Smooth muscle cell (in vitro differentiated cells): ENCODE measurements at regions not wholly inside any gene's neighbourhood (a gene's known extent, or its start where the extent isn't known, plus 50 kb on each side); places are given as distances from the start of the nearest gene placed in this dataset.

ENCODE experiments used
- DNase-seq: peaks from one replicate; lab custom pipeline; 2025; ENCODE audit not compliant: unreplicated experiment; lab: John Stamatoyannopoulos, UW
- H2AFZ ChIP-seq: fragments of 200-600 bp; sonication (generic); 2 replicates; pipeline ENCODE4 v1.6.0; 2016; ENCODE audit warnings: antibody characterized with exemption, low read depth, mild to moderate bottlenecking
- H3F3A ChIP-seq: fragments of 200-600 bp; sonication (generic); 2 replicates; pipeline ENCODE4 v1.6.0; 2017; ENCODE audit warnings: antibody characterized with exemption, low read depth
- H3K27ac ChIP-seq: fragments of 200-600 bp; sonication (generic); 2 replicates; pipeline ENCODE4 v1.5.1; 2016; ENCODE audit warnings: low read depth, mild to moderate bottlenecking
- H3K27me3 ChIP-seq: fragments of 200-600 bp; sonication (generic); 2 replicates; pipeline ENCODE4 v1.6.1; 2016; ENCODE audit warnings: low read depth, mild to moderate bottlenecking
- H3K36me3 ChIP-seq: fragments of 200-600 bp; sonication (generic); 2 replicates; pipeline ENCODE4 v1.5.1; 2016; ENCODE audit warnings: low read depth
- H3K4me1 ChIP-seq: fragments of 200-600 bp; sonication (generic); 2 replicates; pipeline ENCODE4 v1.5.1; 2016; ENCODE audit warnings: low read depth
- H3K4me2 ChIP-seq: fragments of 200-600 bp; sonication (generic); 2 replicates; pipeline ENCODE4 v1.6.0; 2016; ENCODE audit warnings: mild to moderate bottlenecking
- H3K4me3 ChIP-seq: fragments of 200-600 bp; sonication (generic); 2 replicates; pipeline ENCODE4 v1.5.1; 2016; ENCODE audit warnings: mild to moderate bottlenecking
- H3K79me2 ChIP-seq: fragments of 200-600 bp; sonication (generic); 2 replicates; pipeline ENCODE4 v1.6.0; 2016; ENCODE audit warnings: low read depth, mild to moderate bottlenecking
- H3K9ac ChIP-seq: fragments of 200-600 bp; sonication (generic); 2 replicates; pipeline ENCODE4 v1.6.0; 2016; ENCODE audit warnings: low read depth
- H3K9me3 ChIP-seq: fragments of 200-600 bp; sonication (generic); replicated peaks from 2 replicates; pipeline ENCODE4 v1.5.1; 2016; ENCODE audit warnings: low read depth
- H4K20me1 ChIP-seq: fragments of 200-600 bp; sonication (generic); 2 replicates; pipeline ENCODE4 v1.6.0; 2016; ENCODE audit warnings: low read depth
- WGBS: methylation state at CpG from one replicate; pipeline ENCODE4 v1.1.7; 2016; ENCODE audit warnings: low lambda C conversion rate; 5-methylcytosine and 5-hydroxymethylcytosine counted together
- TF ChIP-seq, protein P1 (sequence below): fragments of 200-600 bp; sonication (generic); IDR thresholded peaks from 2 replicates; pipeline ENCODE4 v1.5.1; 2017; ENCODE audit warnings: borderline replicate concordance, mild to moderate bottlenecking, antibody characterized with exemption; ENCODE audit not compliant: insufficient read depth, poor library complexity, severe bottlenecking

DNA sequence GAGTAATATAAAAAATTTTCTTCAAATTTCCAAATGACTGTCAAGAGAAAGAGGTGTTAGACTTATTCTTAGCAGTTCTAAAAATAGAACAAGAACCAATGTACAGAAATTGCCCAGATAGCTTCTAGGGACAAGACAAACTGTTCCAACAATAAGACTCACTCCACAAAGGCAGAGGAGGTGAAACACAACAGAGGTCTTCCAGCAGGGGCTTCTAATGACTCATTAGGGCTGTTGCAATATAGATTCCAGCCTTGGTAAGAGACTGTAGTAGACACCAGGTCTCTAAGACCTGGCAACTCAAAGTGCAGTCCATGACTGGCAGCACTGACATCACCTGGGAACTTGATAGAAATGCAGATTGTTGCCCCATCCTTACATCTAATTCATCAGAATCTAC lies 134.6 kb upstream of the VLDLR start:
- peaks cover 3% of the 10 kb centered on the region for H3F3A ChIP-seq
- no peaks in the 10 kb centered on the region for H3K79me2 ChIP-seq
- TF ChIP-seq, protein P1, sequence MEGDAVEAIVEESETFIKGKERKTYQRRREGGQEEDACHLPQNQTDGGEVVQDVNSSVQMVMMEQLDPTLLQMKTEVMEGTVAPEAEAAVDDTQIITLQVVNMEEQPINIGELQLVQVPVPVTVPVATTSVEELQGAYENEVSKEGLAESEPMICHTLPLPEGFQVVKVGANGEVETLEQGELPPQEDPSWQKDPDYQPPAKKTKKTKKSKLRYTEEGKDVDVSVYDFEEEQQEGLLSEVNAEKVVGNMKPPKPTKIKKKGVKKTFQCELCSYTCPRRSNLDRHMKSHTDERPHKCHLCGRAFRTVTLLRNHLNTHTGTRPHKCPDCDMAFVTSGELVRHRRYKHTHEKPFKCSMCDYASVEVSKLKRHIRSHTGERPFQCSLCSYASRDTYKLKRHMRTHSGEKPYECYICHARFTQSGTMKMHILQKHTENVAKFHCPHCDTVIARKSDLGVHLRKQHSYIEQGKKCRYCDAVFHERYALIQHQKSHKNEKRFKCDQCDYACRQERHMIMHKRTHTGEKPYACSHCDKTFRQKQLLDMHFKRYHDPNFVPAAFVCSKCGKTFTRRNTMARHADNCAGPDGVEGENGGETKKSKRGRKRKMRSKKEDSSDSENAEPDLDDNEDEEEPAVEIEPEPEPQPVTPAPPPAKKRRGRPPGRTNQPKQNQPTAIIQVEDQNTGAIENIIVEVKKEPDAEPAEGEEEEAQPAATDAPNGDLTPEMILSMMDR = no peak
- H3K27me3 ChIP-seq = no peaks in the 10 kb centered on the region
- H4K20me1 ChIP-seq = no peaks in the 10 kb centered on the region
- H3K4me1 ChIP-seq = no peaks in the 10 kb centered on the region
- H3K4me2 ChIP-seq = no peak overlapping the region
- H3K4me3 ChIP-seq = no peak overlapping the region
- no peak for DNase-seq
- H3K36me3 ChIP-seq = no peaks in the 10 kb centered on the region
- no peak overlapping the region for H2AFZ ChIP-seq
- no peaks in the 10 kb centered on the region for H3K9me3 ChIP-seq
- no peak overlapping the region for H3K27ac ChIP-seq
- no peak overlapping the region for H3K9ac ChIP-seq

DNA sequence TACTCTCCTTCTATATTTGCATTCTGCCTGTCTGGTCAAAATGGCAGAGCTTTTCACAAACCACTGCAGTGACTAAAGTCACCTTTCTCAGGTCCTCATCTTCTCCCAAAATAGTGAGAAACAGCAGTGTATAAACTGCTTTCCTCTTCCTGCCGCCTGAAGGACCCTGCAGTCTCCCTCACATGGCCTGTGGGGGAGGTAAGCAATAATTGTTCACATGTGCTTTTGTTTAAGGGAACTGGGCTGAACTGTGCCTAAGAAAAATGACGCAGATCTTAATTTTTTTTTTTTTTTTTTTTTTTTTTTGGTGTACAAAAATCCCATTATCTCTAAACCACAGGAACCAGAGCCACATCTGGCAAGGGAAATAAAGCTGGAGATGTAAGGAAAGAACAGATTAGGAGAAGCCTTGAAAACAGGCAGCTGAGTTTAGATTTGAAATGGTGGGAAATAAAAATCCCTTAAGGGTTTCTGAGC lies 131.7 kb upstream of the VLDLR start:
- no peak overlapping the region for H3K4me3 ChIP-seq

DNA sequence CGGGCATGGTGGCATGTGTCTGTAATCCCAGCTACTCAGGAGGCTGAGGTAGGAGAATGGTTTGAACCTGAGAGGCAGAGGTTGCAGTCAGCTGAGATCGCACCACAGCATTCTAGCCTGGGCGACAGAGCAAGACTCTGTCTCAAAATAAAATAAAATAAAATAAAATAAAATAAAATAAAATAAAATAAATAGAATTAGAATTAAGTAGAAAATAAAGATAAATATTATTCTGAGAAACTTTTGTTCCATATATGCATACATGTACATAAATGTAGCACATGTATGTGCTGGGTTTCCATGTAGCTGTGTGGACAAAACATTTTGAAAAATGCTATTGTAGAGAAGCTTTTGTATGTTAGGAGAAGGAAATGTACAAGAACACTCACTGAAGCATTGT lies 129.4 kb upstream of the VLDLR start:
- 97% methylated on average over 3 of the region's 3 CpGs for WGBS
- H3K9me3 ChIP-seq = no peaks in the 10 kb centered on the region
- no peak overlapping the region for H3K4me2 ChIP-seq
- no peak overlapping the region for H3K9ac ChIP-seq
- H3K27me3 ChIP-seq = no peaks in the 10 kb centered on the region
- TF ChIP-seq, protein P1 = no peak
- H4K20me1 ChIP-seq = no peaks in the 10 kb centered on the region
- DNase-seq = no peak
- no peak overlapping the region for H3K4me3 ChIP-seq
- no peak overlapping the region for H3K27ac ChIP-seq
- no peaks in the 10 kb centered on the region for H3K4me1 ChIP-seq
- no peak overlapping the region for H2AFZ ChIP-seq
- no peaks in the 10 kb centered on the region for H3K79me2 ChIP-seq
- H3K36me3 ChIP-seq = no peaks in the 10 kb centered on the region
- peaks cover 9% of the 10 kb centered on the region for H3F3A ChIP-seq

More for the DNA sequence above, 131.7 kb upstream of the VLDLR start:
- no peaks in the 10 kb centered on the region for H4K20me1 ChIP-seq
- peak overlapping the region; percentile 36 for H3K27ac ChIP-seq
- H3K4me1 ChIP-seq = no peaks in the 10 kb centered on the region
- 12% methylated on average over 2 of the region's 2 CpGs for WGBS
- peak overlapping the region; percentile 70 for H3K4me2 ChIP-seq
- no peaks in the 10 kb centered on the region for H3K9me3 ChIP-seq
- no peak for DNase-seq
- no peaks in the 10 kb centered on the region for H3K79me2 ChIP-seq
- no peak overlapping the region for H3K9ac ChIP-seq
- peaks cover 9% of the 10 kb centered on the region for H3F3A ChIP-seq
- no peak overlapping the region for H2AFZ ChIP-seq
- no peaks in the 10 kb centered on the region for H3K36me3 ChIP-seq
- H3K27me3 ChIP-seq = no peaks in the 10 kb centered on the region
- TF ChIP-seq, protein P1 = no peak

DNA sequence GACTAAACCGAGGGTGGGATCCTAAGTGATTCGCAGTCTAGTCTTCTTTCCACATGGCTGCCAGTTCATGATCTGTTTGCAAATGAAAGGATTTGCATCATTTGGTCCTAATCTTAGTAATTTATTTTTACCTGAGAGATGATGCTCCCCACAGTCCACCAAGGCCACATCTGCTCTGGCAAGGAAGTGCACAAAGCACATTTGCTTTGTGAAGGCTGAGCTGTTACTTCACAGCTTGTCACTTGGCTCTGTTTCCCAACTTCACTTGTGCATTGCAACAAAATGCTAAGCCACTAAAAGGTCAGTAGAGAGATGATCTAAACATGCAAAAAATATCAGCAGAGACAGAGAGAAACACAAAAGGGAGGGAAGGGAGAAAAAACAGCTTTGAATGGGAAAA lies 128.5 kb upstream of the VLDLR start:
- 80% methylated on average over 2 of the region's 2 CpGs for WGBS
- Histone ChIP-seq H3K4me1 (no peaks in the 10 kb centered on the region), H4K20me1 (no peaks in the 10 kb centered on the region), H3K27ac (no peak overlapping the region), H2AFZ (no peak overlapping the region), H3K9ac (no peak overlapping the region), H3K4me3 (no peak overlapping the region), H3K4me2 (no peak overlapping the region), H3F3A (peaks cover 9% of the 10 kb centered on the region), H3K79me2 (no peaks in the 10 kb centered on the region), H3K9me3 (no peaks in the 10 kb centered on the region), H3K27me3 (no peaks in the 10 kb centered on the region), H3K36me3 (no peaks in the 10 kb centered on the region)
- no peak for DNase-seq
- TF ChIP-seq, protein P1 = no peak
